HG02973 (cell line): ENCODE measurements at regions not wholly inside any gene's neighbourhood (a gene's known extent, or its start where the extent isn't known, plus 50 kb on each side); places are given as distances from the start of the nearest gene placed in this dataset.

ENCODE experiments used
- ATAC-seq: cut with Tn5 transposase; IDR thresholded peaks from one replicate; pipeline ENCODE4 v1.9.1; 2021; ENCODE audit warnings: moderate library complexity; ENCODE audit not compliant: unreplicated experiment

DNA sequence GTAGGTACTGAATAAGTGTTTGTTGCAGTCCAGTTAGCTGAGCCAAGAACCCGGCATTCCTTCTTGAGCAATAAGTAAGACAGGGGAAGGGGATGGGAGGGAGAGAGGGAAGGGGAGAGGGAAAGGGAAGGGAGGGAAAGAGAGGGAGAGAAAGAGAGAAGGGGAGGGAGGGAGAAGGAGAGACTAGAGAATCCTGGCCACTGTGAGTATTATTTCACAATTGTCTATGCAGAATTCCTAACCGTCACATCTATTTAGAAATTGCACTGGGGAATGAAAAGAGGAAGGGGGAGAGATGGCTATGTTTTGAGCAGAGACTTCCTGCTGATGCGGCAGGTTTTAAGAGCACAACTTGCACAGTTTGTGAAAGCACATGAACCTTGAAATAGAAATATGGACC lies 251.4 kb upstream of the ZMIZ1 start:
- no peak for ATAC-seq

- ATAC-seq: no peak
Observed at GRCh38 chr10:78817804-78818203, 251.0 kb upstream of the ZMIZ1 start.

- ATAC-seq: no peak
Observed at GRCh38 chr10:78819361-78820006, 249.3 kb upstream of the ZMIZ1 start.

- ATAC-seq: no peak
Observed at GRCh38 chr10:78820007-78820362, 248.8 kb upstream of the ZMIZ1 start.

DNA sequence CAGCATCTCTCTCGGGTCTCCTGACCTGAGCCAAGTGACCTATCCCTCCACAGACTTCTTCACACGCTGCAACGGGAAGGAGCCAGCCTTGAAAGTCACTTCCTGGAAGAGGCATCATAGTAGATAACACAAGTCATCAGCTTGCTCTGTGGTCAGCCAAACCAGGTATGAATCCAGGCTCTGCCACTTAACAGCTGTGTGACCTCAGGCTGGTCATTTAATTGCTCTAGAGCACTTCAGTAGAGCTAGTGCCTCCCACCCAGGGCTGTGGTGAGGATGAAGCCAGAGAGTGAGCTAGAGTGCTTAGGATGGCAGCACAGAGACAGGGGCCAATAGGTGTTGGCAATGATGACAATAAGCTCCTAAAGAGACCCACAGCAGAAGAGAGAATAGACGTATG lies 247.7 kb upstream of the ZMIZ1 start:
- ATAC-seq: no peak

- ATAC-seq: no peak
Observed at GRCh38 chr10:78828647-78829539, 239.9 kb upstream of the ZMIZ1 start.

- no peak for ATAC-seq
Observed at GRCh38 chr10:78829565-78829964, 239.2 kb upstream of the ZMIZ1 start.

GRCh38 chr10:78830062-78830975 lies 238.4 kb upstream of the ZMIZ1 start:
- no peak for ATAC-seq

- ATAC-seq: no peak
Observed at GRCh38 chr10:78830976-78831375, 237.8 kb upstream of the ZMIZ1 start.

DNA sequence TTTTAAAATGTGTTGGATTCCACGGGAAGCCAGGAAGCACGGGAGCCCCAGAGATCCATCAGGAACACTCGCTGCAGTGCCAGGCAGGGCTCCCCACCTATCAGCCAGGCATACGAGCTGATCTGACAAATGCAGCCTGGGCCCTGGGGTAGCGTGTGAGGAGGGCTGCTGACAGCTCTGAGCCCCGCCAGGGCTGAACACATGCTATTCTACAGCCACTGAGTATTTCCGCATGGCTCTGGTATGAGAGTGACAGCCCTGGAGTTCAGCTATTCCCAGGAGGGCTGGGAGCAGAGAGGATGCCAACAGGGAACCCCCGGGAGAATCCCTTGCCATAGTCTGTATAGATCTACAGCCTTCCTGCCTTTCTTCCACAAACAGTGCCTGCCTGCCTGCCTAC lies 237.3 kb upstream of the ZMIZ1 start:
- no peak for ATAC-seq

DNA sequence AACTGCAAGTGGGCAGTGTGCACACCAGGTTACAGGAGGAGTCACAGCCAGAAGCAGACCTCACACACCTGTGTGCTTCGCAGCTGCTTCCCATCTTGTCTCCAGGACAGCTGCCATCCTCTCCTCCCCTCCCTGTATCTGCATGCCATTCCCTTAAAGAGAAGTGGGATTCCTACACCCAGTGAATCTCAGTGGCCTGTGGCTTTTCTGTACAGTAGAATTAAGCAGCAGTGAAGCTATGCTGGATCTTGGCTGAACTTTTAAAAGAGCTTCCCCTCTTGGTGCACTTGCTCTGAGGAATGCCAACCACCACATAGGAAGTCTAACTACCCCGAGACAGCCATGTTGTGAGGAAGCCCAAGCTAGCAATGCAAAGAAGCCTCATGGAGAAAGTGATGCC lies 236.5 kb upstream of the ZMIZ1 start:
- no peak for ATAC-seq

- no peak for ATAC-seq
Observed at GRCh38 chr10:78838141-78838657, 230.6 kb upstream of the ZMIZ1 start.

DNA sequence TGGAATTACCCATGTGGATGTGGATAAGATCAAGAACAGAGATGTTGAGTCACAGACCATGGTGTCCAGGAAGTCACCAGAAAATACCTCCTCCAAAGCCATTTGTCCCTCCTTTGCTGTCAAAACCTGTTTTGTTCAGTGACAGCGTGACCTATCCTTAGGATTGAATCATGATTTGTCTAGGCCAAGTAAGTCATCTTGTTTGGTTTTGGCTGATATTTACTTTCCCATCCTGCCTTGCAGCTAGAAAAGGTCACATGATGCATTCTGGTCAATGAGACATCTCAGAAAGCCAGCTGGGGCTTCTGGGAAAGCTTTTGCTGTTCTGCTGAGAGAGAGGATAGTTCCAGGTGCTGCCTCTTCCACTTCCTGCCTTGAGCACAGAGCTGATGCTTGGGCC lies 225.3 kb upstream of the ZMIZ1 start:
- ATAC-seq: no peak

DNA sequence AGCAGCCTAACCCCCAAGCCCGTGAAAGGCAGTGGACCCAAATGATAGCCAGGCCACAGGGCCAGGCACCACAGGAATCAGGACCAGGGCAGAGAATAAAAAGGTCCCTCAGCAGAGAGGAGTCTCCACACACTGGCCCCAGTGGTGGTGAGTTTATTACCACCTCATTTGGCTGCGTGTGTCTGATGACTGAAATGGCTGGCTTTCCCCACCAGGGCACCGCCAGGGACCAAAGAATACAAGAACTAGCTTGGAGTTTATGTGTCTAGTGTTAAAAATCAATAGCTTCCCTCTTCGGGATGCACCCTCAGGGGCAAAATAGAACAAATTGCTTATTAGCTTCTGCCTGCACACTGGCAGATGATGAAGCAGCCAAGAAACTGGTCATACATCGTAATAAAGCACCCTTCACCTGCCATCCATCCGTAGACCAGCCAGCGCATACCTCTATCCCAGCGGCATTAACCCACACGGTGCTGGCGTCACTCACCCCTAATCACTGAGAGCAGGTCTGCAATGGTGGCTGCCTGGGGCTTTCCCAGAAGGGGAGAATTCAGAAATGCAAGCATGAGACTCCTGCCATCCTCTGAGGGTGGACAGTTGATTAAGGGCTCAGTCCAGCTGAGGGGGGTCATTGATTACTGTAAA lies 223.7 kb upstream of the ZMIZ1 start:
- no peak for ATAC-seq

- no peak for ATAC-seq
Observed at GRCh38 chr10:78846071-78846470, 222.7 kb upstream of the ZMIZ1 start.

GRCh38 chr10:78846760-78847159 lies 222.0 kb upstream of the ZMIZ1 start:
- ATAC-seq: no peak

DNA sequence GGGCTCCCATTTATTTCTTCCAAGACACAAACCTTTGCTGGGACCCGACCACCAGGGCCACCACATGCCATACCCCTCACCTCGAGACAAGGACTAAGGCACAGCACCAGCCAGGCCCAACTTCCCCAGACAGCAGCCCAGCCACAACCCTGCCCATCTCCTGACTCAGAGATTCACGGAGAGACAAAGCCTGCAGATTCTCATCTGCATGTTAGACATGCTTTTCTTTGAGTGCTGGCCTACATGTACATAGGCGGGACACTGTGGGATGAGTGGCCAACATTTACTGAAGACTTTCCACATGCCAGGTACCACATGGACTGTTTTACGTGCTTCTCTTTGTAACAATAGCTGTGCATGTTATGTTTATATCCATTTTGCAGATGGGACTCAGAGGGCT lies 221.3 kb upstream of the ZMIZ1 start:
- ATAC-seq: no peak

- no peak for ATAC-seq
Observed at GRCh38 chr10:78849115-78849514, 219.7 kb upstream of the ZMIZ1 start.

- no peak for ATAC-seq
Observed at GRCh38 chr10:78849731-78850130, 219.0 kb upstream of the ZMIZ1 start.

DNA sequence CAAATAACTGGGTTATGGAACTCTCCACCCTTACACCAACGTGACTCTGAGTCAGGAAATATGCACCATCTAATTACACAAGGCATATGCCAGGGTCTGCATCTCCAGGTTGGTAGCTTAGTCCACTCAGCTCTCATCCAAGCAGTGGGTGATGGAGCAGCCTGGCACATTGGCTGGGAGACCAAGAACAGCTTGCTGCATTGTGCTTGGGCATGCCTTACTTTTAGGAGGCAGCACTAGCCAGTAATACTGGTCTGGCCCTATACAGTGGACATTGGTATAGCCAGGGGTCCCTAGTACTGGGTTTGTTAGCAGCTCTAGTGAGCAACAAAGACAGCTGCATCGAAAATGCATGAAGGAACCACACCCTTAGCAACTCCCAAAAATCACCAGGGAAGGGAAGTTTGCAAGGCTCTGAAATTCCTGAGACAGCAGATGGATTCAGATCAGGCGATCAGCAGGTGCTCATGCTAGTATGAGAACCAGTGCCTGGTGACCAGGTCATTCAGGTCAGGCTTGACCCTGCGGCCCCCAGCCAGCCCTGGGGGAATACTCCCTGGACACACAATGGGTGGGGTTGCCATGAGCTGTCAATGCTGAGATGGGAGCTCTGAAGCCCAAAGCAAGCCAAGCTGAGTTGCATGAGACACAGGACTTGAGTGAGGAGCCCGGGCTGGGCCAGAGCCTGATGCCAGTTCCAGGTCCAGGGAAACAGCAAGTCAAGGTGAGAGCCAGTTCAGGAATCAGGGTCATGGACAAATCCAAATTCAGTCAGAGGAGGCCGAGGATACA lies 217.9 kb upstream of the ZMIZ1 start:
- ATAC-seq: no peak
